Trophoblast cell (in vitro differentiated cells and primary cell): ENCODE measurements at regions not wholly inside any gene's neighbourhood (a gene's known extent, or its start where the extent isn't known, plus 50 kb on each side); places are given as distances from the start of the nearest gene placed in this dataset.

ENCODE experiments used
- DNase-seq, 2 donors: peaks; one replicate each; pipeline ENCODE4 v3.0.0-alpha.2; 2016
- H2AFZ ChIP-seq: 2 replicates; pipeline ENCODE4 v1.6.1; 2013; ENCODE audit warnings: low read length, moderate library complexity, mild to moderate bottlenecking; ENCODE audit not compliant: insufficient read depth, poor library complexity
- H2AK5ac ChIP-seq: 2 replicates; pipeline ENCODE4 v1.6.1; 2013; ENCODE audit warnings: mild to moderate bottlenecking, low read length
- H2BK120ac ChIP-seq: 2 replicates; pipeline ENCODE4 v1.6.1; 2013; ENCODE audit warnings: low read length, mild to moderate bottlenecking, moderate library complexity; ENCODE audit not compliant: insufficient read depth, poor library complexity
- H2BK12ac ChIP-seq: 2 replicates; pipeline ENCODE4 v1.6.1; 2013; ENCODE audit warnings: mild to moderate bottlenecking, low read length, moderate library complexity
- H2BK5ac ChIP-seq: 2 replicates; pipeline ENCODE4 v1.6.1; 2013; ENCODE audit warnings: low read length, low read depth, moderate library complexity, mild to moderate bottlenecking; ENCODE audit not compliant: poor library complexity
- H3K14ac ChIP-seq: 2 replicates; pipeline ENCODE4 v1.6.1; 2013; ENCODE audit warnings: mild to moderate bottlenecking, low read length
- H3K18ac ChIP-seq: 2 replicates; pipeline ENCODE4 v1.6.1; 2013; ENCODE audit warnings: mild to moderate bottlenecking, low read length
- H3K23ac ChIP-seq: 2 replicates; pipeline ENCODE4 v1.6.1; 2013; ENCODE audit warnings: low read length
- H3K27ac ChIP-seq: 2 replicates; pipeline ENCODE4 v1.5.1; 2013; ENCODE audit warnings: low read depth, mild to moderate bottlenecking, inconsistent platforms, low read length, moderate library complexity
- H3K27me3 ChIP-seq: 2 replicates; pipeline ENCODE4 v1.6.1; 2013; ENCODE audit warnings: inconsistent platforms, mild to moderate bottlenecking, low read length, moderate library complexity; ENCODE audit not compliant: insufficient read depth
- H3K36me3 ChIP-seq, 2 experiments: 1 replicate in 1 of 2; 2 replicates in 1 of 2; pipeline ENCODE4 v1.6.1; 2013; ENCODE audit warnings: low read length in 2 of 2, mild to moderate bottlenecking in 2 of 2, moderate library complexity in 1 of 2; ENCODE audit not compliant: insufficient read depth in 2 of 2, control insufficient read depth in 1 of 2
- H3K4ac ChIP-seq: 2 replicates; pipeline ENCODE4 v1.6.1; 2013; ENCODE audit warnings: low read depth, mild to moderate bottlenecking, low read length, moderate library complexity
- H3K4me1 ChIP-seq, 2 experiments: 1 replicate in 1 of 2; 2 replicates in 1 of 2; pipeline ENCODE4 v1.6.1; 2013; ENCODE audit warnings: low read length in 2 of 2, mild to moderate bottlenecking in 2 of 2, moderate library complexity in 1 of 2; ENCODE audit not compliant: insufficient read depth in 2 of 2, control insufficient read depth in 1 of 2
- H3K4me2 ChIP-seq: 2 replicates; pipeline ENCODE4 v1.6.1; 2013; ENCODE audit warnings: inconsistent platforms, mild to moderate bottlenecking, low read length, moderate library complexity
- H3K4me3 ChIP-seq: 2 replicates; pipeline ENCODE4 v1.5.1; 2013; ENCODE audit warnings: mild to moderate bottlenecking, low read depth, low read length, inconsistent platforms
- H3K79me1 ChIP-seq: one replicate; pipeline ENCODE4 v1.6.1; 2013; ENCODE audit warnings: low read length
- H3K79me2 ChIP-seq: 2 replicates; pipeline ENCODE4 v1.6.1; 2013; ENCODE audit warnings: low read length, mild to moderate bottlenecking; ENCODE audit not compliant: control insufficient read depth, insufficient read depth, poor library complexity
- H3K9ac ChIP-seq: 2 replicates; pipeline ENCODE4 v1.6.1; 2013; ENCODE audit warnings: mild to moderate bottlenecking, low read length
- H3K9me3 ChIP-seq: 2 replicates; pipeline ENCODE4 v1.6.1; 2013; ENCODE audit warnings: low read depth, mild to moderate bottlenecking, control low read depth, inconsistent platforms, low read length; ENCODE audit not compliant: insufficient read depth
- H4K12ac ChIP-seq: 2 replicates; pipeline ENCODE4 v1.6.1; 2013; ENCODE audit warnings: low read depth, mild to moderate bottlenecking, low read length, moderate library complexity
- H4K8ac ChIP-seq: 2 replicates; pipeline ENCODE4 v1.6.1; 2013; ENCODE audit warnings: low read depth, mild to moderate bottlenecking, low read length, moderate library complexity
- H4K91ac ChIP-seq: one replicate; pipeline ENCODE4 v1.6.1; 2013; ENCODE audit warnings: low read depth, mild to moderate bottlenecking, low read length, moderate library complexity
- WGBS: extraction: QIAGEN DNeasy Blood & Tissue Kit; methylation state at CpG from one replicate; pipeline ENCODE4 v1.1.7; 2013; ENCODE audit warnings: missing lambda C conversion rate; ENCODE audit not compliant: insufficient read length, insufficient coverage; ENCODE audit errors: extremely low coverage; 5-methylcytosine and 5-hydroxymethylcytosine counted together

DNA sequence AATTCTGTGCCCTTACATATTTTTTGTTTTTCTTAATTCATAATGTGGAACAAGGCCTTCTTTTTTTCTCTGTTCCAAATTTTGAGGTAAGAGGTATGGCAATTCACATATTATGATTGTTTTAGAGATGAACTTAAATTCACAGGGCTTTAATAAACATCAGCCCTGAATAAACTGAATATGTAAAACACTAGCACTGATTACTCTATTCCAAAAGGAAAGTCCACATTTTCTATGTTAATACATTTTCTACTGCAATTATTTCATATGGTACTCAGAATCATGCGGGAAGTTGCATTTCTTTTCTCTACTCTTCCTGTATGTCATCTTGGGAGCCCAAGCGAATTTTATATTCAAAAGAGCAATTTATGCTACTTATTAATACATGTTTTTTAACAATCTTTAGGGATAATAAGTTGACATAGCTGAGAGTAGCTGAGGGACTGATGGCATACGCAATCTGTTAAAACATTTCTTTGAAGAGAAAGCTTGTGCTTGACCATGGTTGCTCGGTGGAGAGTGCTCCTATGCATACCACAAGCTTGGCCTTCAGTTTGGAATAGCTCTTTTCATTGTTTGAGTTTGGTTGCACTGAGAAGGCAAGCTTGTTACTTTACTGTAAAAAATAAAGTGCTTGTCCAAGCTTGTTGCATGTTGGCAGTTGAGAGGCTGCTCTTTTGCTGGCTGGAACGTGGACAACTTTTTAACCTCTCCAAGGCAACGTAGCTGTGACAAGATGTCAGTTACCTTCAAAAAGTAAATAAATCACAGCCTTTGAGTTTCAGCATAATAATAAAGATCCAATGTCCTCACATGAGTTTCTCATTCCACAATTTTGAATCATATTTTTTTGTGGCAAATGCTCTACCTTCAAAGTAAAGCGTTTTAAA lies 196.3 kb upstream of the SPRY1 start:
- H2BK12ac ChIP-seq: no peak overlapping the region
- no peak overlapping the region for H3K9ac ChIP-seq
- H3K79me1 ChIP-seq: no peaks in the 10 kb centered on the region
- H3K14ac ChIP-seq: no peak overlapping the region
- no peaks in the 10 kb centered on the region for H3K9me3 ChIP-seq
- H3K18ac ChIP-seq: no peak overlapping the region
- H3K27me3 ChIP-seq: no peaks in the 10 kb centered on the region
- H3K4me3 ChIP-seq: no peak overlapping the region
- no peaks in the 10 kb centered on the region for H3K36me3 ChIP-seq
- no peak for DNase-seq
- H3K79me2 ChIP-seq: no peaks in the 10 kb centered on the region
- no peak overlapping the region for H2BK120ac ChIP-seq
- H2BK5ac ChIP-seq: no peak overlapping the region
- H3K4ac ChIP-seq: no peak overlapping the region
- no peak overlapping the region for H4K12ac ChIP-seq
- H2AK5ac ChIP-seq: no peak overlapping the region
- H3K4me2 ChIP-seq: no peak overlapping the region
- H2AFZ ChIP-seq: no peak overlapping the region
- no peak overlapping the region for H4K8ac ChIP-seq
- no peaks in the 10 kb centered on the region for H3K4me1 ChIP-seq
- H3K23ac ChIP-seq: no peak overlapping the region
- H4K91ac ChIP-seq: no peak overlapping the region
- no CpG with 5 or more reads among the region's 7 CpGs for WGBS
- no peak overlapping the region for H3K27ac ChIP-seq

- Histone ChIP-seq H3K79me2 (no peaks in the 10 kb centered on the region), H2BK12ac (no peak overlapping the region), H2BK5ac (no peak overlapping the region), H3K9me3 (no peaks in the 10 kb centered on the region), H3K79me1 (no peaks in the 10 kb centered on the region), H3K14ac (no peak overlapping the region), H3K27me3 (no peaks in the 10 kb centered on the region), H4K8ac (no peak overlapping the region), H3K9ac (no peak overlapping the region), H2BK120ac (no peak overlapping the region), H3K27ac (no peak overlapping the region), H2AFZ (no peak overlapping the region), H3K4me1 (no peaks in the 10 kb centered on the region), H2AK5ac (no peak overlapping the region), H4K91ac (no peak overlapping the region), H3K4ac (no peak overlapping the region), H4K12ac (no peak overlapping the region), H3K23ac (no peak overlapping the region), H3K18ac (no peak overlapping the region), H3K4me3 (no peak overlapping the region), H3K4me2 (no peak overlapping the region), H3K36me3 (no peaks in the 10 kb centered on the region)
- DNase-seq: no peak
- WGBS: no CpG with 5 or more reads among the region's 1 CpG
Measured at GRCh38 chr4:123204737-123205136, 191.9 kb upstream of the SPRY1 start.

GRCh38 chr4:123206016-123206415 lies 190.6 kb upstream of the SPRY1 start:
- no peaks in the 10 kb centered on the region for H3K9me3 ChIP-seq
- no peak overlapping the region for H3K4me2 ChIP-seq
- H2BK12ac ChIP-seq: no peak overlapping the region
- no peaks in the 10 kb centered on the region for H3K4me1 ChIP-seq
- H3K4me3 ChIP-seq: no peak overlapping the region
- H4K91ac ChIP-seq: no peak overlapping the region
- no peaks in the 10 kb centered on the region for H3K27me3 ChIP-seq
- no peaks in the 10 kb centered on the region for H3K79me2 ChIP-seq
- no peak overlapping the region for H3K18ac ChIP-seq
- no peak overlapping the region for H2BK120ac ChIP-seq
- H2AK5ac ChIP-seq: no peak overlapping the region
- H3K79me1 ChIP-seq: no peaks in the 10 kb centered on the region
- H3K27ac ChIP-seq: no peak overlapping the region
- H3K36me3 ChIP-seq: no peaks in the 10 kb centered on the region
- H3K23ac ChIP-seq: no peak overlapping the region
- no peak overlapping the region for H3K4ac ChIP-seq
- DNase-seq: no peak
- H3K14ac ChIP-seq: no peak overlapping the region
- no peak overlapping the region for H4K12ac ChIP-seq
- no peak overlapping the region for H2AFZ ChIP-seq
- H3K9ac ChIP-seq: no peak overlapping the region
- no peak overlapping the region for H2BK5ac ChIP-seq
- WGBS: no CpG with 5 or more reads among the region's 3 CpGs
- no peak overlapping the region for H4K8ac ChIP-seq

DNA sequence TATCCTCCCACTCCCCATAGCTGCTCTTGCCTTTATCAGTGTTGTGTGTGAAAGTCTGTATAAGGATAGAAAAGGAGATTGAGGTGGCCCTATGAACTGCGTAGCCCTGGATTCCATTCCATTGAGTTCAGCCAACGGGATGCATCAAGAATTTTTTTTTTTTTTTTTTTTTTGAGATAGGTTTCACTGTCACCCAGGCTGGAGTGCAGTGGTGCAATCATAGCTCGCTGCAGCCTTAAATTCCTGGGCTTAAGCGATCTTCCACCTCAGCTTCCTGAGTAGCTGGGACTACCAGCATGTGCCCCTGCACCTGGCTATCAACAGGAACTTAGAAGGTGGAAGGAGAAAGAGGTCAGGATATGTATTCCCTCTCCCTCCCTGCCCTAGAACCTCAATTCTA lies 187.2 kb upstream of the SPRY1 start:
- no peak overlapping the region for H3K14ac ChIP-seq
- H4K12ac ChIP-seq: no peak overlapping the region
- H2BK5ac ChIP-seq: no peak overlapping the region
- no peak overlapping the region for H3K4me3 ChIP-seq
- no peak overlapping the region for H3K4ac ChIP-seq
- no peaks in the 10 kb centered on the region for H3K79me1 ChIP-seq
- no peak overlapping the region for H2AFZ ChIP-seq
- H2BK12ac ChIP-seq: no peak overlapping the region
- WGBS: no CpG with 5 or more reads among the region's 4 CpGs
- H4K8ac ChIP-seq: no peak overlapping the region
- H3K9me3 ChIP-seq: no peaks in the 10 kb centered on the region
- H3K79me2 ChIP-seq: no peaks in the 10 kb centered on the region
- no peak overlapping the region for H3K9ac ChIP-seq
- H2BK120ac ChIP-seq: no peak overlapping the region
- no peak overlapping the region for H3K4me2 ChIP-seq
- no peak overlapping the region for H3K23ac ChIP-seq
- H4K91ac ChIP-seq: no peak overlapping the region
- DNase-seq: peak; percentile 64 to 74
- H3K27ac ChIP-seq: no peak overlapping the region
- H3K18ac ChIP-seq: no peak overlapping the region
- no peaks in the 10 kb centered on the region for H3K27me3 ChIP-seq
- no peak overlapping the region for H2AK5ac ChIP-seq
- no peaks in the 10 kb centered on the region for H3K4me1 ChIP-seq
- H3K36me3 ChIP-seq: no peaks in the 10 kb centered on the region
